ENCODE measurements at regions not wholly inside any gene's neighbourhood (a gene's known extent, or its start where the extent isn't known, plus 50 kb on each side); places are given as distances from the start of the nearest gene placed in this dataset.

GRCh38 chr9:129561594-129562281 is 59.2 kb downstream of the C9orf50 start:
- intact Hi-C loops (cut with micrococcal nuclease), result no loop called here
- Histone ChIP-seq H3K4me1 (ENCODE audit: insufficient read depth, low read length) (no peaks in the 10 kb centered on the region), H3K27ac (ENCODE audit: low read depth, low read length) (no peak overlapping the region), H3K9me3 (ENCODE audit: control insufficient read depth in 1 of 2, low read length in 2 of 2) (no peaks in the 10 kb centered on the region), H3K4me3 (ENCODE audit: low read length in 2 of 2) (no peak overlapping the region), H3K27me3 (ENCODE audit: insufficient read depth, low read length) (no peaks in the 10 kb centered on the region), H3K36me3 (ENCODE audit: insufficient read depth, low read length) (no peaks in the 10 kb centered on the region)
- Mint-ChIP-seq H3K36me3 (no peaks in the 10 kb centered on the region), H3K27ac (no peak overlapping the region), H3K27me3 (peaks cover 0 to 1% of the 10 kb centered on the region in 2 donors), H3K4me3 (no peak overlapping the region), H3K9me3 (no peaks in the 10 kb centered on the region), H3K4me1 (peaks cover 0 to 7% (median 0%) of the 10 kb centered on the region in 4 donors)
- ChIA-PET POLR2A (ENCODE audit: partially characterized antibody) (no interaction called here), CTCF (ENCODE audit: partially characterized antibody) (interaction anchor here (0.9 kb wide), 1 partner anchor 59 kb away, joined by 3 read pairs; no protein-coding TSS in a partner anchor)
- no peak for DNase-seq

GRCh38 chr9:129560881-129561306 is 60.0 kb downstream of the C9orf50 start:
- H3K27ac Mint-ChIP-seq, result peak overlapping the region in 1 of 7 donors; percentile 45
- POLR2A ChIA-PET (ENCODE audit: partially characterized antibody), result no interaction called here

DNA sequence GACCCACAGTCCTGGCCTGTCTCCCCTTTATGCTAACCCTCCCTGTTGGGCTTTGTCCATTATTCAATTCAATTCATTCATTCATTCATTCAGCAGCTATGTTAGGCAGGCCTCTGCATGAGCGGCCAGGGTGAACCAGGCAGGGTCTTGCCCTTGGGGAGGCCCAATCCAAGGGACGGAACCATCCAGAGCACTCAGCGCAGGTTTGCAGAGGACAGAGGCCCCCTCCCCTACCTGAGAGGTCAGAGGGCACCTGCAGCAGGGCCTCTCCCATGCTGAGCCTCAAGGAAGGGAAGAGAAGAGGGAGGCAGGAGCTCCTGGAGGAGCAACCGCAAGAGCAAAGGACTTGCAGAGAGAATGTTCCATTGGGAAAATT is 61.4 kb downstream of the C9orf50 start:
- CTCF ChIA-PET (ENCODE audit: partially characterized antibody), result interaction anchor here (0.9 kb wide), 1 partner anchor 203 kb away, joined by 3 read pairs; no protein-coding TSS in a partner anchor
- no peak for DNase-seq

More at GRCh38 chr9:129560881-129561306, 60.0 kb downstream of the C9orf50 start:
- intact Hi-C loops (cut with micrococcal nuclease), result no loop called here
- Mint-ChIP-seq H3K36me3 (no peaks in the 10 kb centered on the region), H3K9me3 (no peaks in the 10 kb centered on the region), H3K27me3 (peaks cover 0 to 1% of the 10 kb centered on the region in 2 donors), H3K4me3 (no peak overlapping the region), H3K4me1 (peaks cover 0 to 7% (median 0%) of the 10 kb centered on the region in 4 donors)
- Histone ChIP-seq H3K4me3 (ENCODE audit: low read length in 2 of 2) (no peak overlapping the region), H3K36me3 (ENCODE audit: insufficient read depth, low read length) (no peaks in the 10 kb centered on the region), H3K27me3 (ENCODE audit: insufficient read depth, low read length) (no peaks in the 10 kb centered on the region), H3K9me3 (ENCODE audit: control insufficient read depth in 1 of 2, low read length in 2 of 2) (no peaks in the 10 kb centered on the region), H3K4me1 (ENCODE audit: insufficient read depth, low read length) (no peaks in the 10 kb centered on the region), H3K27ac (ENCODE audit: low read depth, low read length) (no peak overlapping the region)
- DNase-seq, result no peak
- CTCF ChIA-PET (ENCODE audit: partially characterized antibody), result no interaction called here

DNA sequence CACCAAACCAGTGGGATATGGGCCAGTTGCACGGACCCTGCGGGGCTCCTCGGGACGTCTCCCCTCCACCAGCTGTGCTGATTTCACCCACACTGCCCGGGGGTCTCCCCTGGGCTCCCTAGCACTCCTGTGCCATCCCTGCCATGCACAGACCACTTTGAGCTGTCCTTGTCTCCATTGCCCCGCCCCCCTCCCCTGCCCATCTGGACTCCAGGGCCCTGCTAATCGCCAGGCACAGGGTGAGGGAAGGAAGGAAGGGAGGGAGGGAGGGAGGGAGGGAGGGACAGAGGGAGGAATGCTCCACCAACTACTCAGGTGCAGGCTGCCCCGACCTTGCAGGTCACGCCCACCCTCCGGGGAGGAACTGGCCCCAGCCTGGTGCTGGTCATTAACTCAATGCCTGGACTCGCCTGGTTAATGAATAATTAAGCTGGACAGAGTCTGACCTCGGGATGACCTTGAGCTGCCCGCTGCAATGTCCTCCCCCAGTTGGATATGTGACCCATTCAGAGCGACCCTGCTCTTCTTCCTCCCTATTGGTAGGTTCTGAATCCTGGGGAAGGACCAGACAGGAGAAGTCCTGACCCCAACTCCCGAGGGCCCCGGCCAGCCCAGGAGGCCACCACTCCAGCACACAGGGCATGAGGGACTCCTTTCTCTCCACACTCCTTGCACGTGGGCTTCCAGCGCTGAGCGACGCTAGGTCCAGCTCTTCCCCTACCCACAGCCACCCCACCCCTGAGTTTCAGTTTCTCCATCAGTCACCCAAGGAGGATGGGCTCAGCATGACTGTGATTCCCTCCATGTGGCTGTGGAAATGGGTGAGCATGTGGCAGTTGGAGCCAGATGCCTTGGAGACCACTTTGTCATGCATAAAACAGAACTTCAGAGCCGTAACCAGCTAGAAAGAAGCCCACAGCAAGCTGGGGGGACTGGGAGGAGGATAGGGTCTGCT is 62.1 kb downstream of the C9orf50 start:
- POLR2A ChIA-PET (ENCODE audit: partially characterized antibody), result no interaction called here
- intact Hi-C loops (cut with micrococcal nuclease), result no loop called here

More for the DNA sequence above, 61.4 kb downstream of the C9orf50 start:
- Histone ChIP-seq H3K36me3 (ENCODE audit: insufficient read depth, low read length) (no peaks in the 10 kb centered on the region), H3K27ac (ENCODE audit: low read depth, low read length) (no peak overlapping the region), H3K27me3 (ENCODE audit: insufficient read depth, low read length) (no peaks in the 10 kb centered on the region), H3K4me1 (ENCODE audit: insufficient read depth, low read length) (no peaks in the 10 kb centered on the region), H3K9me3 (ENCODE audit: control insufficient read depth in 1 of 2, low read length in 2 of 2) (no peaks in the 10 kb centered on the region), H3K4me3 (ENCODE audit: low read length in 2 of 2) (no peak overlapping the region)
- intact Hi-C loops (cut with micrococcal nuclease), result no loop called here
- no peaks in the 10 kb centered on the region for H3K36me3 Mint-ChIP-seq
- peaks cover 0 to 7% (median 0%) of the 10 kb centered on the region in 4 donors for H3K4me1 Mint-ChIP-seq
- peak overlapping the region in 1 of 7 donors; percentile 27 for H3K27ac Mint-ChIP-seq
- H3K27me3 Mint-ChIP-seq, result peaks cover 0 to 1% of the 10 kb centered on the region in 2 donors
- no peaks in the 10 kb centered on the region for H3K9me3 Mint-ChIP-seq
- POLR2A ChIA-PET (ENCODE audit: partially characterized antibody), result no interaction called here
- H3K4me3 Mint-ChIP-seq, result peak overlapping the region in 1 of 8 donors; percentile 50

DNA sequence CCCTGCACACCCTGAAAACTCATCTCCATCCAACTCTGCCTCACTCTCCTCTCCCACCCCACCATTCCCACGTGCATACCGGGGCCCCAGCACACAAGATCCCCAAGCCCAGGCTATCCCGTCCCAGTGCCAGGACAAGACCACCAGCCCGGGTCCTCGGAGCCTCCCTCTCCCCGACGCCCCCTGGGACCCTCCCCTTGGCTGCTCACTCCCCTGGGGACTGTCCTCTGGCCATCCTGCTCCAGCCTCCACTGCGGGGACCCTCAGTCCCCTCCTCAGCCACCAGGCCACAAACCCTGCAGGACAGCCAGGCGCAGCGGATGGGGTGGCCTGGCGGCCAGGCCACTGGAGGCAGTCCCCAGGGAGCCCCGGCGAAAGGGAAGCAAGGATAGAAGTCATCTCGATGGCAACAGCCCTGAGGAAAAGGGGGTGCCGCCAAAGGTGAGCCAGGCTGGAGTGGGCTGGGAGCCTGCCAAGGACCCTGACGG is 62.8 kb downstream of the C9orf50 start:
- DNase-seq, result no peak
- no peaks in the 10 kb centered on the region for H3K9me3 Mint-ChIP-seq
- Histone ChIP-seq H3K4me1 (ENCODE audit: insufficient read depth, low read length) (no peaks in the 10 kb centered on the region), H3K36me3 (ENCODE audit: insufficient read depth, low read length) (no peaks in the 10 kb centered on the region), H3K4me3 (ENCODE audit: low read length in 2 of 2) (no peak overlapping the region), H3K27me3 (ENCODE audit: insufficient read depth, low read length) (no peaks in the 10 kb centered on the region), H3K9me3 (ENCODE audit: control insufficient read depth in 1 of 2, low read length in 2 of 2) (no peaks in the 10 kb centered on the region), H3K27ac (ENCODE audit: low read depth, low read length) (no peak overlapping the region)
- H3K4me3 Mint-ChIP-seq, result no peak overlapping the region
- H3K4me1 Mint-ChIP-seq, result peaks cover 0 to 7% (median 0%) of the 10 kb centered on the region in 4 donors
- intact Hi-C loops (cut with micrococcal nuclease), result no loop called here
- CTCF ChIA-PET (ENCODE audit: partially characterized antibody), result no interaction called here
- POLR2A ChIA-PET (ENCODE audit: partially characterized antibody), result no interaction called here
- H3K36me3 Mint-ChIP-seq, result no peaks in the 10 kb centered on the region
- H3K27me3 Mint-ChIP-seq, result peaks cover 0 to 1% of the 10 kb centered on the region in 2 donors
- no peak overlapping the region for H3K27ac Mint-ChIP-seq

More for the DNA sequence above, 62.1 kb downstream of the C9orf50 start:
- no peaks in the 10 kb centered on the region for H3K36me3 Mint-ChIP-seq
- no peaks in the 10 kb centered on the region for H3K27me3 ChIP-seq (ENCODE audit: insufficient read depth, low read length)
- CTCF ChIA-PET (ENCODE audit: partially characterized antibody), result interaction anchor here (0.9 kb wide), 1 partner anchor 202 kb away, joined by 3 read pairs; no protein-coding TSS in a partner anchor
- no peaks in the 10 kb centered on the region for H3K9me3 ChIP-seq (ENCODE audit: control insufficient read depth in 1 of 2, low read length in 2 of 2)
- no peak overlapping the region for H3K4me3 Mint-ChIP-seq
- peak overlapping the region in 1 of 7 donors; percentile 27 for H3K27ac Mint-ChIP-seq
- no peaks in the 10 kb centered on the region for H3K9me3 Mint-ChIP-seq
- peaks cover 0 to 1% of the 10 kb centered on the region in 2 donors for H3K27me3 Mint-ChIP-seq
- no peak overlapping the region for H3K4me3 ChIP-seq (ENCODE audit: low read length in 2 of 2)
- H3K27ac ChIP-seq (ENCODE audit: low read depth, low read length), result no peak overlapping the region
- H3K36me3 ChIP-seq (ENCODE audit: insufficient read depth, low read length), result no peaks in the 10 kb centered on the region
- peaks cover 0 to 7% (median 0%) of the 10 kb centered on the region in 4 donors for H3K4me1 Mint-ChIP-seq
- no peaks in the 10 kb centered on the region for H3K4me1 ChIP-seq (ENCODE audit: insufficient read depth, low read length)
- no peak for DNase-seq

DNA sequence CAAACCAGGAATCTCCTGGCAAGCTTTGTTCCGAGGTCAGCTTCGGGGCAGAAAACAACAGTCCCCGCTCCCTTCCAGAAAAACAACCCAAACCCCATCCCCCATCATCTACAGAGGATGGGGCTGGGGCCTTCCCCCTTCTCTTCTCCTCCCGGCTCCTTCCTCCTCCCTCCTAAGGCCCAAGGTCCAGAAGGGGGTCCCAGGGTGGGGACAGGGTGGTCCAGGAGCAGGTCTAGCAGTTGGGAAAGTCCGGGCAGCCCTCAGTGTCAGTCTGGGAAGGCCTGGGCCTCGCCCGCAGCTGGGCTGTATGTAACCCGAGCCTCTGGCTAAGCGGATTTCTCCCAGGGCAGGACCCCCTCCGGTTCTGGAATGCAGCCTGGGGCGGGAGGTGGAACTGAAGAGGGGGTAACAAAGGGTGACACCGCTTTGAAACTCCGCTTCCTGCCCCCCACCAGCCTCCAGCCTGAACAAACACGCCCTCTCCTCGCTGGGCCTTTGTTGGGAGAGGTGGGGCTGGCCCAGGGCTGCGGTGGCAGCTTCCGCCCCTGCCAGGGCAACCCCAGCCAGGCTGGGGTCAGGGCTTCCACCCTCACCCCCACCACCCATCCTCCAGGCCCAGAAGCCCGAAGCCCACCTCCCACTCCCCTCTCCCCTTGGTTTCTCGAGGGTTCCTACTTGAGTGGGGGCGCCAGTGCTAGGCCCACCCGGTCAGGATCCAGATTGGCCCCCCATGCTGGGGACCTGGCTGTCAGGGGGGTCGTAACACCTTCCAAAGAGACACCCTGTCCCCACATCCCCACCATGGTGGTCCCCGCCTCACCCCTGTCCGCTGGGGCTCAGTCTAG is 63.5 kb downstream of the C9orf50 start:
- Histone ChIP-seq H3K9me3 (ENCODE audit: control insufficient read depth in 1 of 2, low read length in 2 of 2) (no peaks in the 10 kb centered on the region), H3K36me3 (ENCODE audit: insufficient read depth, low read length) (no peaks in the 10 kb centered on the region), H3K27ac (ENCODE audit: low read depth, low read length) (no peak overlapping the region), H3K4me1 (ENCODE audit: insufficient read depth, low read length) (no peaks in the 10 kb centered on the region), H3K27me3 (ENCODE audit: insufficient read depth, low read length) (no peaks in the 10 kb centered on the region), H3K4me3 (ENCODE audit: low read length in 2 of 2) (no peak overlapping the region)
- Mint-ChIP-seq H3K27ac (no peak overlapping the region), H3K27me3 (peaks cover 0 to 1% of the 10 kb centered on the region in 2 donors), H3K4me1 (peaks cover 0 to 7% (median 0%) of the 10 kb centered on the region in 4 donors), H3K36me3 (no peaks in the 10 kb centered on the region), H3K4me3 (no peak overlapping the region), H3K9me3 (no peaks in the 10 kb centered on the region)
- intact Hi-C loops (cut with micrococcal nuclease), result no loop called here
- ChIA-PET CTCF (ENCODE audit: partially characterized antibody) (no interaction called here), POLR2A (ENCODE audit: partially characterized antibody) (no interaction called here)
- no peak for DNase-seq

Measured in CD4-positive, alpha-beta memory T cell (primary cell).